GM12864 (cell line): ENCODE measurements at regions not wholly inside any gene's neighbourhood (a gene's known extent, or its start where the extent isn't known, plus 50 kb on each side); places are given as distances from the start of the nearest gene placed in this dataset.

Experiments
- DNase-seq: peaks from one replicate; pipeline ENCODE4 v3.0.0-alpha.2; 2011; ENCODE audit warnings: low read depth
- H3K4me3 ChIP-seq: 2 replicates; pipeline ENCODE4 v1.5.1; 2011; ENCODE audit warnings: mild to moderate bottlenecking, low read depth, low read length, control low read depth
- TF ChIP-seq, protein P1 (sequence below): IDR thresholded peaks from 2 replicates; pipeline ENCODE4 v1.5.1; 2011; ENCODE audit warnings: low read depth, mild to moderate bottlenecking, moderate library complexity, low read length, control low read depth, inconsistent platforms; ENCODE audit errors: missing control alignments

GRCh38 chr7:114160925-114161324 is 242.1 kb upstream of the PPP1R3A start:
- TF ChIP-seq, protein P1, sequence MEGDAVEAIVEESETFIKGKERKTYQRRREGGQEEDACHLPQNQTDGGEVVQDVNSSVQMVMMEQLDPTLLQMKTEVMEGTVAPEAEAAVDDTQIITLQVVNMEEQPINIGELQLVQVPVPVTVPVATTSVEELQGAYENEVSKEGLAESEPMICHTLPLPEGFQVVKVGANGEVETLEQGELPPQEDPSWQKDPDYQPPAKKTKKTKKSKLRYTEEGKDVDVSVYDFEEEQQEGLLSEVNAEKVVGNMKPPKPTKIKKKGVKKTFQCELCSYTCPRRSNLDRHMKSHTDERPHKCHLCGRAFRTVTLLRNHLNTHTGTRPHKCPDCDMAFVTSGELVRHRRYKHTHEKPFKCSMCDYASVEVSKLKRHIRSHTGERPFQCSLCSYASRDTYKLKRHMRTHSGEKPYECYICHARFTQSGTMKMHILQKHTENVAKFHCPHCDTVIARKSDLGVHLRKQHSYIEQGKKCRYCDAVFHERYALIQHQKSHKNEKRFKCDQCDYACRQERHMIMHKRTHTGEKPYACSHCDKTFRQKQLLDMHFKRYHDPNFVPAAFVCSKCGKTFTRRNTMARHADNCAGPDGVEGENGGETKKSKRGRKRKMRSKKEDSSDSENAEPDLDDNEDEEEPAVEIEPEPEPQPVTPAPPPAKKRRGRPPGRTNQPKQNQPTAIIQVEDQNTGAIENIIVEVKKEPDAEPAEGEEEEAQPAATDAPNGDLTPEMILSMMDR, result no peak
- no peak for DNase-seq
- no peak overlapping the region for H3K4me3 ChIP-seq

DNA sequence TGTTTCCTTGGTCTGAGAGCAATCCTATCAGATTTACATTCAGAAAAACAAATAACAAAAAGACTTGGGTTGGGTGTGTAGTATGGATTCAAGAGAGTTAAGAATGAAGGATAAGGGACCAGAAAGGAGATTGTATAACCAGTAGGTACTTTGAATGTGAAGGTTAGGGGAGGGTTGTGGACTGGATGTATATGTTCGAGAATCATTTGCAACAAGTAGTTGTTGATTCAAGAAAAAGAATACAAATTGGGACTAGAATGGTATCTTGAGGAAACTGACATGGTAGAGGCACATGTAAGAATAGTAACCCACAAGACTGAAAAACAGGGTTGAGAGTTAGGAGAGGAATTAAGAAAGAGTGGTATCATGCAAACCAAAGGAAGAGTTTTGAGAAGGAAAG is 240.0 kb upstream of the PPP1R3A start:
- no peak for DNase-seq
- no peak overlapping the region for H3K4me3 ChIP-seq
- TF ChIP-seq, protein P1, result no peak

DNA sequence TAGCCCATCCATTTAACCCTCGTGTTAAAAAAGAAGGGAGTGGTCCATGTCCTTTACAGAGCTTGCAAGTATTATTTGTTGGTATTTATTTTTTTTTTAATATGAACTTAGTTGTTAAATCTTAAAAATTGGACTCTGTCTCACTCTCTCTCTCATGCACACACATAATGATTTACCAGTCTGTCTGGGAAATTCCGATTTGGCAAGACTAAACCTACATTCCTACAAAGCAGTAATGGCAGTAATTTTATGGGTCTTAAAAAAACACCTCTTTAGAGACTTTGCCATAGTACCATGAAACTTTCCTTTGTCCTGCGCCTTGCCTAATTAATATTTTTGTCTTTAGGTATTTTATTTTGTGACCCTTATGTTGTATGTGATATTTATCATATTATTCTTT is 239.5 kb upstream of the PPP1R3A start:
- no peak for DNase-seq
- H3K4me3 ChIP-seq, result no peak overlapping the region
- TF ChIP-seq, protein P1, result no peak

DNA sequence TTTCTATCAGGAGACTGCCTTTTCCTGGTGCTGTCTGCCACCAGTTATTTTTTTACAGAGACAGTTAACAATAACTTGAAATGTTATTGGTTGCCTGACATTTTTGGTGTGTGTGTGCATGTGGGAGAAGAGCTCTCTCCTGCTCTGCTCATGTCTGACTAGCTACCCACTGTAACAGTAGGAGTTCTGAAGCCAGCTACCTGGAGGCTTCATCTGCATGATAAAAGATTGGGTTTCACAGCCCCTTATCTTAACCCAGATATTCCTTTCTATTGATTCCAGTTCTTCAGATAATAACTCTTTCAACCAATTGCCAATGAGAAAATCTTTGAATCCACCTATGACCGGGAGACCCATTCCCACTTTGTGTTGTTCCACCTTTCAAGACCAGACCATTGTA is 237.4 kb upstream of the PPP1R3A start:
- TF ChIP-seq, protein P1, result no peak
- no peak for DNase-seq
- no peak overlapping the region for H3K4me3 ChIP-seq

GRCh38 chr7:114155116-114156110 is 236.6 kb upstream of the PPP1R3A start:
- TF ChIP-seq, protein P1, result no peak
- H3K4me3 ChIP-seq, result no peak overlapping the region
- no peak for DNase-seq

DNA sequence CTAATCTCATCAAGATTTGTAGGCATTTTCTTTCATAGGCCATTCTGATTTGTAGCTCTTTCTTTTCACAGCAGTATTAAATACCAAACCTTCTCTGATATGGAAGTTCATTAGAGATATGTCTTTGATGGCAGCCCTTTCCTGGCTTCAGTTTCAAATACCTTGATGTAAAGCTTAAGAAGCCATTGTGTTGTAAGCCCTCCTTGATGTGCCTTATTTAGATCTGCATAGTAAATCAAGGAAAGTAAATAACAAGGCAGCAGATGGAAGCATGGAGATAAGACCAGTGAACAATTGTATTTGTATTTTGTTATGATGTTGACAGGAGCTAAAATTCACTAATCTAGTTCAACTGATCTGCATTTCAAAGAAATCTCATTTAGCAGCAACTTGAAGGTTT is 234.9 kb upstream of the PPP1R3A start:
- TF ChIP-seq, protein P1, result no peak
- no peak overlapping the region for H3K4me3 ChIP-seq
- no peak for DNase-seq
